ENCODE measurements at regions not wholly inside any gene's neighbourhood (a gene's known extent, or its start where the extent isn't known, plus 50 kb on each side); places are given as distances from the start of the nearest gene placed in this dataset.
"Not testable (repeated sequence)": the region's sequence is repeated elsewhere in the genome, so short reads cannot be mapped to it uniquely, and the experiment has no call there.

DNA sequence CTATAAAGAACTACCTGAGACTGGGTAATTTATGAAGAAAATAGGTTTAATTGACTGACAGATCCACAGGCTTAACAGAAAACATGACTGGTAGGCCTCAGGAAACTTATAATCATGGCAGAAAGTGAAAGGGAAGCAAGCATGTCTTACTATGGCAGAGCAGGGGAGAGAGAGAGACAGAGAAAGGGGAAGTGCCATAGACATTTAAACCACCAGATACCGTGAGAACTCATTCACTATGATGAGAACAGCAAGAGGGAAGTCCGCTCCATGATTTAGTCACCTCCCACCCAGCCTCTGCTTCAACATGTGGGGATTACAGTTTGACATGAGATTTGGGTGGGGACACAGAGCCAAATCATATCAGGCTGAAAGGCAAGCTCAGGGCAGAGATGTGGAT, 327.1 kb upstream of the DDI1 start:
- ATAC-seq (ENCODE audit: low read depth) (no peak), DNase-seq (no peak)
- H3K36me3 Mint-ChIP-seq = no peaks in the 10 kb centered on the region
- H3K9me3 Mint-ChIP-seq = peaks cover 2% of the 10 kb centered on the region
- no peak overlapping the region for H3K27ac Mint-ChIP-seq
- H3K27me3 Mint-ChIP-seq = no peaks in the 10 kb centered on the region
- POLR2A ChIA-PET = no interaction called here
- no peak overlapping the region for H3K4me3 Mint-ChIP-seq
- no peaks in the 10 kb centered on the region for H3K4me1 Mint-ChIP-seq

DNA sequence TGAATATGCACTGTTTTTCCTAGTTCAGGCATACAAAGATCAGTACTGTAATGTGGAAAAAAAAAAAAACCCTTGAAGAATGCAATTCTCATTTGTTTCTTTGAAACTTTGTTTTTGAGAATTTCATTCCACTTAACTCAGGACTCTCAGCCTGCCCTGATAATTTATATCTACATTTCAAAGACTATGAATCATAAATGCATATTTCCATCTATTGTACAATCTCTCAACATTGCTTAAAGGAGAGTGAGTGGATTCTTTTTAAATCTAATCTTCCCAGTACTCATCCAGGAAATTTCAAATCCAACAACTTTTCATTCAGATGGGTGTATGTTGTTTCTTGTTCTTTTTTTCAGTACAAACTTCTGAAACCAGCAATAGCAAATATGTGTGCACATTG, 322.2 kb upstream of the DDI1 start:
- POLR2A ChIA-PET = no interaction called here
- no peak overlapping the region for H3K4me3 Mint-ChIP-seq
- H3K36me3 Mint-ChIP-seq = no peaks in the 10 kb centered on the region
- H3K27ac Mint-ChIP-seq = no peak overlapping the region
- H3K27me3 Mint-ChIP-seq = no peaks in the 10 kb centered on the region
- ATAC-seq (ENCODE audit: low read depth) (no peak), DNase-seq (no peak)
- H3K4me1 Mint-ChIP-seq = no peaks in the 10 kb centered on the region
- H3K9me3 Mint-ChIP-seq = peaks cover 2% of the 10 kb centered on the region

DNA sequence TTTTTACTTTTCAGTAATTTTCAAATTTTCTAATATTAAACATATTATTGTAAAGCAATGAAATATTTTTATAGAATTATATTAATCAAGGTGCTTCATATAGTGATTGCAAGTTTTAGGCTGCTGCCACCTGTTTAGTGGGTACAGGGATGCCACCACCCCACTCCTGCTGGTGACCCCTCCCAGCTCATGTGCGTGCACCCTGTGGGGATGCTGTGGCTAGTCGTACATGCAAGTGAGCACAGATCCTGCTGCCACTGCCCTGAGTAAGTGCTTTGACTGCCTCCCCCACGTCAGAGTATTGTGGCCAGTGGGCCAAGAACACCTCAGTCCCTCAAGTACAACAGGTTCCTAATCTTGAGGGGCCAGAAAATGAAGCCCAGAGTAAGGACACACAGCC, 320.1 kb upstream of the DDI1 start:
- Mint-ChIP-seq H3K4me3 (no peak overlapping the region), H3K9me3 (no peaks in the 10 kb centered on the region), H3K27me3 (no peaks in the 10 kb centered on the region), H3K4me1 (no peaks in the 10 kb centered on the region), H3K36me3 (no peaks in the 10 kb centered on the region), H3K27ac (no peak overlapping the region)
- POLR2A ChIA-PET = no interaction called here
- no peak for ATAC-seq (ENCODE audit: low read depth)
- DNase-seq = no peak

DNA sequence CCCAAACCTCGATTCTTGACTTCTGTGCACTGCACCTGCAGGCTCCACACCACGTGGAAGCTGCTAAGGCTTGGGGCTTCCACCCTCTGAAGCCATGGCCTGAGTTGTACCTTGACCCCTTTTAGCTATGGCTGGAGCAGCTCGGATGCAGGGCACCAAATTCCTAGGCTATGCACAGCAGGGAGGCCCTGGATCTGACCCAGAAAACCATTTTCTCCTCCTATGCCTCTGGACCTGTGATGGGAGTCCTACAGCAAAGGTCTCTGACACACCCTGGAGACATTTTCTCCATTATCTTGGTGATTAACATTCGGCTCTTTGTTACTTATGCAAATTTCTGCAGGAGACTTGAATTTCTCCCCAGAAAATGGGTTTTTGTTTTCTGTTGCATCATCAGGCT, 309.2 kb upstream of the DDI1 start:
- POLR2A ChIA-PET = no interaction called here
- Mint-ChIP-seq H3K4me1 (no peaks in the 10 kb centered on the region), H3K36me3 (no peaks in the 10 kb centered on the region), H3K9me3 (peaks cover 16% of the 10 kb centered on the region), H3K27ac (no peak overlapping the region), H3K27me3 (no peaks in the 10 kb centered on the region), H3K4me3 (no peak overlapping the region)
- no peak for DNase-seq
- no peak for ATAC-seq (ENCODE audit: low read depth)

DNA sequence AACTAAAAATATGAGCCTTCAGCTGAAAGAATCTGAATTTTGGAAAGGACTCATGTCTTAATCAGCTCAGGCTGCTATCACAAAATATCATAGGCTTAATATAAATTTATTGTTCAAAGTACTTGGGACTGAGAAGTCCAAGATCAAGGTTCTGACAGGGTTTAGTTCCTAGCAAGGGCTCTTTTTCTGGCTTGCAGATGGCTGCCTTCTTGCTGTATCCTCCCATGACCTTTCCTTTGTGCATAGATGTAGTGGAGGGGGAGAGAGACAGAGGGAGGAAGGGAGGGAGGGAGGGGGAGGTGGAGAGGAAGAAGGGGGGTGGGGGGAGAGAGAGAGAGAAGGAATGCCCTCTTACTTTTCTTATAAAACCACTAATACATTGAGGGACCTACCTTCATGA, 306.8 kb upstream of the DDI1 start:
- Mint-ChIP-seq H3K4me1 (no peaks in the 10 kb centered on the region), H3K27ac (no peak overlapping the region), H3K4me3 (no peak overlapping the region), H3K36me3 (no peaks in the 10 kb centered on the region), H3K27me3 (no peaks in the 10 kb centered on the region), H3K9me3 (peaks cover 16% of the 10 kb centered on the region)
- POLR2A ChIA-PET = no interaction called here
- DNase-seq = no peak
- no peak for ATAC-seq (ENCODE audit: low read depth)

DNA sequence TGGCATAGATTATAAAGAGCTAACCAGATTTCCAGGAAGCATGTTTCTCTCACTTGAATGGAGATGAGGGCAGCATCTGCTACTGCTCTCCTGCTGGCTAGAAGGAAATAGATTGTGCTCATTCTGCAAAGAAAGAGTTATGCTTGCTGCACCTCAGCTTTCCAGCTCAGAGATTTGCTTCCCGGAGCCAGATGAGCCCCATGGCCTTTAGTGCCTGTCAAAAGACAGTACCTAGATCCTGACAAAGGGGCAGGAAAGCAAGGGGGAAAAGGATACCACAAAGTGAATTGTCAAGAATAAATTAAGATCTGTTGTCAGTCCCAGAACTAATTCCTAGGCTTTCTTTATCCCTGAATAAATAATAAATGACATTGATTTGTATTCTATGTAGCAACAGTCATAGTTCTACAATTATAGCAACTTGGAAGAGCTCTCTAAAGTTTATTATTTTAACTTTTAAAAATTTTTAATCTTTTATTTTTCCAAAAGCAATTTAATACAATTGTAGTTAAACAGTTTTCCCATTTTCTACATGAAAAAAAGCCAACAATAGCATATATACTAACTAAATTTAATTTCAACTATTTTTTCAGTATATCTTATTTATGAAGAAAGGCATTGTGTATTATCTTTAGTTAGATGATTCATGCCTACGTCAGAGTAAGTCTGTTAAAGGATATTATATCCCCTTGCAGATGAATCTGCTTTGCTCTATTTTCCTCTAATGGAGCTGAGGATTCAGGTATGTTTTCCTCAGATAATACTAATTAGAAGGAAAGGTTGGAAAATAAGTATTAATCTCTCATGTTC, 306.1 kb upstream of the DDI1 start:
- H3K4me1 Mint-ChIP-seq = no peaks in the 10 kb centered on the region
- H3K27ac Mint-ChIP-seq = no peak overlapping the region
- H3K36me3 Mint-ChIP-seq = no peaks in the 10 kb centered on the region
- DNase-seq = no peak
- H3K4me3 Mint-ChIP-seq = no peak overlapping the region
- no peaks in the 10 kb centered on the region for H3K27me3 Mint-ChIP-seq
- POLR2A ChIA-PET = no interaction called here
- no peak for ATAC-seq (ENCODE audit: low read depth)
- H3K9me3 Mint-ChIP-seq = peaks cover 15% of the 10 kb centered on the region

DNA sequence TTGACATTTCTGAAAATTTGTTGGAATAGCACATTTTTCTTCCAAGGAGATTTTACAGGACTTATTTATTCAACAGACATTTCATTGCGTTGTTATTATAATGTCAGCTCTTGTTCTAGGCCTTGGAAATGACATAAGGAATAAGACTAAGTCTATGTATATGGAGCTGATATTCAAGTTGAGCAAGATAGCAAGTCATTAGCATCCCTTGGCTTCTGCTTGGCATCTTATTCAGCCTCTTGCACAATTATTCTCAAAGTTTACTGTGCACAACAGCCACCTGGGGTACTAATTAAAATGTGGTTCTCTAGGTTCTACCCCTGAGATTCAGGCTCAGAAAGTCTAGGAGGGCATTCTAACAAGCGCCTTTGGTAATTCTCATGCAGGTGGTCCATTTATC, 304.8 kb upstream of the DDI1 start:
- POLR2A ChIA-PET = no interaction called here
- H3K36me3 Mint-ChIP-seq = no peaks in the 10 kb centered on the region
- H3K4me3 Mint-ChIP-seq = no peak overlapping the region
- no peak overlapping the region for H3K27ac Mint-ChIP-seq
- ATAC-seq (ENCODE audit: low read depth) (no peak), DNase-seq (no peak)
- no peaks in the 10 kb centered on the region for H3K27me3 Mint-ChIP-seq
- no peaks in the 10 kb centered on the region for H3K4me1 Mint-ChIP-seq
- H3K9me3 Mint-ChIP-seq = peaks cover 9% of the 10 kb centered on the region

DNA sequence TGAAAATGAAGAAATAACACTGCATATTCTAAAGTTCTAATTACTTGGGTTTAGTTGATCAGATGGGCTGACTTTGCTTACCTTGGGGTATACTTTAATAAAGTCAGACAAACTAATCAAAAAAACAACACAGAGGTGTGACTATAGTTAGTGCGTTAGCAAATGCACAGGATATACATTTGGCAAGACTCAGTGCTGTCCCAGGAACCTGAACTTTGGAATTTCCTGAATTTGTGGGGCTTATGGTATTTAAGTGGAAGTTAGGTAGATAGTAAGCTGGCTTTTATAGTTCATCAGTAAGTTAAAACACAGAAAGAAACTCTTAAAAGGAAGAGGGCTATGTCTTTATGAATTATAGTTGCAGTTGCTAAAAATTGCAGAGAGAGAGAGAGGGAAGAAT, 302.6 kb upstream of the DDI1 start:
- Mint-ChIP-seq H3K4me3 (no peak overlapping the region), H3K9me3 (no peaks in the 10 kb centered on the region), H3K27ac (no peak overlapping the region), H3K36me3 (no peaks in the 10 kb centered on the region), H3K4me1 (peaks cover 1% of the 10 kb centered on the region), H3K27me3 (no peaks in the 10 kb centered on the region)
- no peak for DNase-seq
- no peak for ATAC-seq (ENCODE audit: low read depth)
- POLR2A ChIA-PET = no interaction called here

DNA sequence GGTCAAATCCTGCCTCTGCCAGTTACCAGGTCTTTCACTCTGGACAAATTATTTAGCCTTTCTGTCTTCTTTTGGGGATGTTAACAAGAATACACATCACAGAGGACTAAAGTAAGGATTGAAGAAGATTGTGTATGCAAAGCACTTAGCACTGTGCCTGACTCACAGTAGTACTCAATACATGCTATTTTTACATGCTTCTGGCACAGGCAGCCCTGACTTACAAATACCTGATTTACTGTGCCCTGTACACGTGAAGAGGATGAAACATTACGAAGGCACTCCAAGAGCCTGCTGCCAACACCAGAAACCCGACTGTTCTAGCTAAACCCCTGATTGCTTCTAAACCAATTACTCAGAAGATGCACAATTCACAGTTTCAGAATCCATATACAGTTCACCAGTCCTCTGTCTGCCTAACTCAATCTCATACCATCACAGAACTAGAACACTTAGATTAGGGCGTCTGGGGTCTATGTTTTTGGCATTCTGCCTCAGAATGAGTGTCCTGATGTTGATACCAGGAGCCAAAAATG, 300.9 kb upstream of the DDI1 start:
- Mint-ChIP-seq H3K4me3 (no peak overlapping the region), H3K4me1 (peaks cover 3% of the 10 kb centered on the region), H3K9me3 (no peaks in the 10 kb centered on the region), H3K27me3 (no peaks in the 10 kb centered on the region), H3K36me3 (no peaks in the 10 kb centered on the region), H3K27ac (no peak overlapping the region)
- POLR2A ChIA-PET = no interaction called here
- ATAC-seq (ENCODE audit: low read depth) = no peak
- DNase-seq = no peak

DNA sequence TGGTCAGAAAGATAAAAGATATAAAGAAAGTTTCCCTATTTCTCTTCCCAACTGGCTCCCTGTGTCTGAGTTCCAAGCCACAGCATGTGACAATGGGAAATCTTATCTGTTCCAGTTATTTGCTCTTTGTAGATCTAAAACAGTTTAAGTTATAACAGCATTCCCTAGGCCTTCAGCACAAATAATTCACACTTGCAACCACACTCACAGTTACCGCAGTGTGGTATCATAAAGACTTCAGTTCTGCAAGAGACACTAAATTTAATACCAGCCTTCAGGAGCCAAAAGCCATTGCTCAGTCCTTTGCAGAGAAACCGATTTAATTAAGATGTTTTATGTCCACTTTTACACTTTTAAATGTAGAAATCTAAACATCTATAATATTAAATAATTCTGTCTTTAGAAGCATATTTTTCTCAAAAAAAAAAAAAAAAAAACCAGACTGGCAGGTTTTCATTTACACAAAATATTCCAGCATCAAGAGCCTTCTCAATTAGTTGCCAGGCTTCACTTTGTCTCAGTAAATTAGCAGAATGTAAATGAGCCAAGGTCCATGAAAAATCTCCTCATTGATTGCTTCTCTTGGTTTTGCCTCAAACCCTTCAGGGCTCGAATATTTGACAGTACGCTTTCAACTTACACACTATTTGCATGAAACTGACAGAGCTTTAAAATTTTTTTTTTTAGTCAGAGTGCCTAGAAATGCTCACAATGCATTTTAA, 300.0 kb upstream of the DDI1 start:
- Mint-ChIP-seq H3K27me3 (no peaks in the 10 kb centered on the region), H3K36me3 (no peaks in the 10 kb centered on the region), H3K4me1 (peaks cover 3% of the 10 kb centered on the region), H3K4me3 (no peak overlapping the region), H3K27ac (no peak overlapping the region), H3K9me3 (no peaks in the 10 kb centered on the region)
- ATAC-seq (ENCODE audit: low read depth) = no peak
- POLR2A ChIA-PET = no interaction called here
- no peak for DNase-seq

DNA sequence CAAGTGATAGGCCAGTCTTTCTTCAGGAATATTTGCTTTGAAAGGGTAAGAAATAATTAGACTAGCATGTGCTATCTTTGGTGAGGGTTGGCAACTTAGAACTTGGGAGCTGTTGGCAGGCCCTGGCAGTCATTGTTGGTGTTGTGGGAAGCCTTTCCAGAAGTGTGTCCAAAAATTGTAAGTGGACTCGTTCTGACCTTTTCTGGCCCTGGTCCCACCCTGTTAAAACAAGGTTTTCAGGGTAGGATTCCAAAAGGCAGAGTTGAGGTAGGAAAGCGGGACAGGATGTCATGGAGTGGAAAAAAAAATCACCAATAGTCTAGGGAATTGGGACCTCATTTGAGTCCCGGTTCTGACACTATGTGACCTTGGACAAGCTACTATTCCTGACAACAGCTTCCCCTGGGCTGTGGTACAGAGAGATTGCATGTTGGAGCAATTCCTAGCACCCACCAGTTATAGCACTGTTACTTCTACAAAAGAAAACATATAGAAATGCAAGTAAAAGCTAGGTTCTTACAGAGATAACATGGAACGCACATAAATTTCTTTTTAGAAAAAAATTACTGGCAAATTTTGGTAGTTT, 299.3 kb upstream of the DDI1 start:
- Mint-ChIP-seq H3K27me3 (no peaks in the 10 kb centered on the region), H3K9me3 (peaks cover 1% of the 10 kb centered on the region), H3K36me3 (no peaks in the 10 kb centered on the region), H3K4me3 (no peak overlapping the region), H3K4me1 (peaks cover 3% of the 10 kb centered on the region), H3K27ac (no peak overlapping the region)
- DNase-seq (no peak), ATAC-seq (ENCODE audit: low read depth) (no peak)
- POLR2A ChIA-PET = no interaction called here

DNA sequence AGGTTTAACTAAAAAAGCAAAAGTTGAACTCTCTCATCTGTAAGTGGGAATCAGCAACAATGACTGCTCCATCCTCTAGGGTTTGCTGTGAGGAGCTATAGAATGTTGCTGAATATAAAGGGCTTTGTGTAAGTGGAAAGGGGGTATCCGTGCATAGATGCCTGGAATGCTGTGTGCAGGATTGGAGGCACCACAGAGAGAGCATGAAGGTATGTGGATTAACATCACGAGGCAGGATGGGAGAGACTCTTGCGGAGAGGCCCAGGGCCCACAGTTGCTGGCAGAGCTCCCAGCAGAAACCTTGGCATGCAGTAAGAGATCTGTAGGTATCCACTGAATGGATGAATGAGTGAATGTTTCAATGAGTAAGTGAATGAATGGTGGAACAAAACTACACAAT, 298.7 kb upstream of the DDI1 start:
- no peak for DNase-seq
- POLR2A ChIA-PET = no interaction called here
- no peaks in the 10 kb centered on the region for H3K27me3 Mint-ChIP-seq
- peaks cover 3% of the 10 kb centered on the region for H3K4me1 Mint-ChIP-seq
- H3K4me3 Mint-ChIP-seq = no peak overlapping the region
- no peaks in the 10 kb centered on the region for H3K36me3 Mint-ChIP-seq
- no peak for ATAC-seq (ENCODE audit: low read depth)
- H3K9me3 Mint-ChIP-seq = peaks cover 2% of the 10 kb centered on the region
- no peak overlapping the region for H3K27ac Mint-ChIP-seq

DNA sequence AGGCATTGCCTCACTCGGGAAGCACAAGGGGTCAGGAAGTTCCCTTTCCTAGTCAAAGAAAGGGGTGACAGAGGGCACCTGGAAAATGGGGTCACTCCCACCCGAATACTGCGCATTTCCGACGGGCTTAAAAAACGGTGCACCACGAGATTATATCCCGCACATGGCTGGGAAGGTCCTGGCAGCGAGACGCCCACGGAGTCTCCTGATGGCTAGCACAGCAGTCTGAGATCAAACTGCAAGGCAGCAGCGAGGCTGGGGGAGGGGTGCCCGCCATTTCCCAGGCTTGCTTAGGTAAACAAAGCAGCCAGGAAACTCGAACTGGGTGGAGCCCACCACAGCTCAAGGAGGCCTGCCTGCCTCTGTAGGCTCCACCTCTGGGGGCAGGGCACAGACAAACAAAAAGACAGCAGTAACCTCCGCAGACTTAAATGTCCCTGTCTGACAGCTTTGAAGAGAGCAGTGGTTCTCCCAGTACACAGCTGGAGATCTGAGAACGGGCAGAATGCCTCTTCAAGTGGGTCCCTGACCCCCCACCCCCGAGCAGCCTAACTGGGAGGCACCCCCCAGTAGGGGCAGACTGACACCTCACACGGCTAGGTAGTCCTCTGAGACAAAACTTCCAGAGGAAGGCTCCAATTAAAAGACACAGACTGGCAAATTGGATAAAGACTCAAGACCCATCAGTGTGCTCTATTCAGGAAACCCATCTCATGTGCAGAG, 297.2 kb upstream of the DDI1 start:
- peak overlapping the region; percentile 65 for H3K4me3 Mint-ChIP-seq
- peak overlapping the region; percentile 48 for H3K27ac Mint-ChIP-seq
- H3K27me3 Mint-ChIP-seq; ATAC-seq (ENCODE audit: low read depth); H3K4me1 Mint-ChIP-seq; H3K36me3 Mint-ChIP-seq; H3K9me3 Mint-ChIP-seq; POLR2A ChIA-PET: not testable (repeated sequence)
- DNase-seq = peak; percentile 29

Measured in activated naive CD8-positive, alpha-beta T cell treated with anti-CD3 and anti-CD28 coated beads, Interleukin-2, amount 10 ng/mL, durations not matched to agents 7 days and 5 days (primary cell).